Fibroblast of lung (primary cell): ENCODE measurements at regions not wholly inside any gene's neighbourhood (a gene's known extent, or its start where the extent isn't known, plus 50 kb on each side); places are given as distances from the start of the nearest gene placed in this dataset.

Source experiments
- EZH2 ChIP-seq: IDR thresholded peaks from 2 replicates; pipeline ENCODE4 v1.5.1; 2012; ENCODE audit warnings: low read length, control low read depth, mild to moderate bottlenecking; ENCODE audit errors: missing control alignments
- TF ChIP-seq, protein P1 (sequence below), 2 donors: IDR thresholded peaks in 1 of 2; conservative IDR thresholded peaks in 1 of 2; 1 replicate in 1 of 2; 2 replicates in 1 of 2; pipeline ENCODE4 v1.5.1; 2011 to 2012; ENCODE audit warnings: low read length in 2 of 2, control low read depth in 1 of 2, inconsistent platforms in 1 of 2, low read depth in 1 of 2, mild to moderate bottlenecking in 1 of 2

DNA sequence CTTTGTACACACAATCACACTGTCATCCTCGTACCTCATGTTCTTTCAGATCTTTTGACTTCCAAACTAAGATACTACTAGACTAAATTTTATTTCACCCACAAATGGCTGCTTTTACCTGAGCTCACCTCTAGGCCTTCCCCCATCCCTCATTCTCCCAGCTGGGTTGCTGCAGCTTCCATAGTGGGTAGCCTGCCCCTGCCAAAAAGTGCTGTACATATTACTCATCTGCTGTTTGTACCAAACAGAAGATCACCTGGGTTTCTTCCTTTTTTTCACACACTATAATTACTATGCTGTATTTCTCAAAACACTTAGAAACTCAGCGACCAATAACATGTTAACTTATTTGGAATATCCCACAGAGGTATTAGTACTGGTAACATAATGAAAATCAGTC lies 267.6 kb upstream of the PRDM1 start:
- TF ChIP-seq, protein P1, sequence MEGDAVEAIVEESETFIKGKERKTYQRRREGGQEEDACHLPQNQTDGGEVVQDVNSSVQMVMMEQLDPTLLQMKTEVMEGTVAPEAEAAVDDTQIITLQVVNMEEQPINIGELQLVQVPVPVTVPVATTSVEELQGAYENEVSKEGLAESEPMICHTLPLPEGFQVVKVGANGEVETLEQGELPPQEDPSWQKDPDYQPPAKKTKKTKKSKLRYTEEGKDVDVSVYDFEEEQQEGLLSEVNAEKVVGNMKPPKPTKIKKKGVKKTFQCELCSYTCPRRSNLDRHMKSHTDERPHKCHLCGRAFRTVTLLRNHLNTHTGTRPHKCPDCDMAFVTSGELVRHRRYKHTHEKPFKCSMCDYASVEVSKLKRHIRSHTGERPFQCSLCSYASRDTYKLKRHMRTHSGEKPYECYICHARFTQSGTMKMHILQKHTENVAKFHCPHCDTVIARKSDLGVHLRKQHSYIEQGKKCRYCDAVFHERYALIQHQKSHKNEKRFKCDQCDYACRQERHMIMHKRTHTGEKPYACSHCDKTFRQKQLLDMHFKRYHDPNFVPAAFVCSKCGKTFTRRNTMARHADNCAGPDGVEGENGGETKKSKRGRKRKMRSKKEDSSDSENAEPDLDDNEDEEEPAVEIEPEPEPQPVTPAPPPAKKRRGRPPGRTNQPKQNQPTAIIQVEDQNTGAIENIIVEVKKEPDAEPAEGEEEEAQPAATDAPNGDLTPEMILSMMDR (conservative IDR thresholded peaks at IDR 0.05 in 1 of 2, IDR thresholded peaks at IDR 0.05 in 1 of 2; ENCODE audit: low read depth in 1 of 2, low read length in 2 of 2): no peak
- TF ChIP-seq EZH2: no peak
